ENCODE measurements at regions not wholly inside any gene's neighbourhood (a gene's known extent, or its start where the extent isn't known, plus 50 kb on each side); places are given as distances from the start of the nearest gene placed in this dataset.

GRCh38 chr2:220081171-220081570 lies 453.7 kb downstream of the SLC4A3 start:
- TF ChIP-seq CTCF (IDR thresholded peaks at IDR 0.05; ENCODE audit: control extremely low read depth, extremely low read depth), result no peak
- H3K4me1 ChIP-seq (ENCODE audit: control insufficient read depth in 5 of 5, insufficient read depth in 5 of 5, low read length in 5 of 5), result peaks cover 0 to 27% (median 0%) of the 10 kb centered on the region in 5 donors
- ATAC-seq (ENCODE audit: insufficient read depth, low FRiP score) (no peak), DNase-seq (no peak)
- H3K27me3 ChIP-seq (ENCODE audit: control insufficient read depth in 3 of 3, insufficient read depth in 3 of 3, low read length in 2 of 3), result no peaks in the 10 kb centered on the region
- H3K27ac ChIP-seq (ENCODE audit: low read depth in 1 of 2, low read length in 1 of 2), result no peak overlapping the region
- no peak overlapping the region for H3K9ac ChIP-seq (ENCODE audit: insufficient read depth in 1 of 2, low read length in 2 of 2)
- WGBS, 2 donors, result 71 to 85% methylated on average over 4 of the region's 4 CpGs
- peaks cover 0 to 2% (median 0%) of the 10 kb centered on the region in 4 donors for H3K9me3 ChIP-seq (ENCODE audit: control insufficient read depth in 4 of 4, insufficient read depth in 3 of 4, low read length in 3 of 4)
- H3K36me3 ChIP-seq (ENCODE audit: control insufficient read depth in 4 of 4, insufficient read depth in 4 of 4, low read length in 4 of 4), result no peaks in the 10 kb centered on the region
- no peak overlapping the region for H3K4me3 ChIP-seq

GRCh38 chr2:220090050-220090449 lies 462.6 kb downstream of the SLC4A3 start:
- Histone ChIP-seq H3K4me3 (no peak overlapping the region), H3K9me3 (ENCODE audit: control insufficient read depth in 4 of 4, insufficient read depth in 3 of 4, low read length in 3 of 4) (no peaks in the 10 kb centered on the region), H3K9ac (ENCODE audit: insufficient read depth in 1 of 2, low read length in 2 of 2) (no peak overlapping the region), H3K36me3 (ENCODE audit: control insufficient read depth in 4 of 4, insufficient read depth in 4 of 4, low read length in 4 of 4) (no peaks in the 10 kb centered on the region), H3K27ac (ENCODE audit: low read depth in 1 of 2, low read length in 1 of 2) (no peak overlapping the region), H3K27me3 (ENCODE audit: control insufficient read depth in 3 of 3, insufficient read depth in 3 of 3, low read length in 2 of 3) (no peaks in the 10 kb centered on the region), H3K4me1 (ENCODE audit: control insufficient read depth in 5 of 5, insufficient read depth in 5 of 5, low read length in 5 of 5) (peaks cover 0 to 3% (median 0%) of the 10 kb centered on the region in 5 donors)
- 26 to 43% methylated on average over 3 of the region's 3 CpGs for WGBS, 2 donors
- DNase-seq (no peak), ATAC-seq (ENCODE audit: insufficient read depth, low FRiP score) (no peak)
- TF ChIP-seq CTCF (IDR thresholded peaks at IDR 0.05; ENCODE audit: control extremely low read depth, extremely low read depth), result no peak

- Histone ChIP-seq H3K27me3 (ENCODE audit: control insufficient read depth in 3 of 3, insufficient read depth in 3 of 3, low read length in 2 of 3) (no peaks in the 10 kb centered on the region), H3K27ac (ENCODE audit: low read depth in 1 of 2, low read length in 1 of 2) (no peak overlapping the region), H3K9ac (ENCODE audit: insufficient read depth in 1 of 2, low read length in 2 of 2) (no peak overlapping the region), H3K4me1 (ENCODE audit: control insufficient read depth in 5 of 5, insufficient read depth in 5 of 5, low read length in 5 of 5) (peaks cover 0 to 3% (median 0%) of the 10 kb centered on the region in 5 donors), H3K9me3 (ENCODE audit: control insufficient read depth in 4 of 4, insufficient read depth in 3 of 4, low read length in 3 of 4) (peaks cover 0 to 2% (median 0%) of the 10 kb centered on the region in 4 donors), H3K4me3 (no peak overlapping the region), H3K36me3 (ENCODE audit: control insufficient read depth in 4 of 4, insufficient read depth in 4 of 4, low read length in 4 of 4) (no peaks in the 10 kb centered on the region)
- DNase-seq (no peak), ATAC-seq (ENCODE audit: insufficient read depth, low FRiP score) (no peak)
- 44 to 47% methylated on average over 2 of the region's 2 CpGs for WGBS, 2 donors
- TF ChIP-seq CTCF (IDR thresholded peaks at IDR 0.05; ENCODE audit: control extremely low read depth, extremely low read depth), result no peak
Measured at GRCh38 chr2:220096406-220096805, 469.0 kb downstream of the SLC4A3 start.

- Histone ChIP-seq H3K36me3 (ENCODE audit: control insufficient read depth in 4 of 4, insufficient read depth in 4 of 4, low read length in 4 of 4) (no peaks in the 10 kb centered on the region), H3K4me1 (ENCODE audit: control insufficient read depth in 5 of 5, insufficient read depth in 5 of 5, low read length in 5 of 5) (peaks cover 0 to 5% (median 0%) of the 10 kb centered on the region in 5 donors), H3K9ac (ENCODE audit: insufficient read depth in 1 of 2, low read length in 2 of 2) (no peak overlapping the region), H3K27me3 (ENCODE audit: control insufficient read depth in 3 of 3, insufficient read depth in 3 of 3, low read length in 2 of 3) (no peaks in the 10 kb centered on the region), H3K27ac (ENCODE audit: low read depth in 1 of 2, low read length in 1 of 2) (no peak overlapping the region), H3K9me3 (ENCODE audit: control insufficient read depth in 4 of 4, insufficient read depth in 3 of 4, low read length in 3 of 4) (peaks cover 0 to 2% (median 0%) of the 10 kb centered on the region in 4 donors), H3K4me3 (no peak overlapping the region)
- 74 to 84% methylated on average over 6 of the region's 6 CpGs for WGBS, 2 donors
- ATAC-seq (ENCODE audit: insufficient read depth, low FRiP score) (no peak), DNase-seq (peak in 1 of 3 donors; percentile 27)
- TF ChIP-seq CTCF (IDR thresholded peaks at IDR 0.05; ENCODE audit: control extremely low read depth, extremely low read depth), result no peak
Measured at GRCh38 chr2:220101980-220102379, 474.6 kb downstream of the SLC4A3 start.

All from lung (tissue), 11 donors.